Lower leg skin (tissue), 4 donors: ENCODE measurements at regions not wholly inside any gene's neighbourhood (a gene's known extent, or its start where the extent isn't known, plus 50 kb on each side); places are given as distances from the start of the nearest gene placed in this dataset.

Experiments used
- DNase-seq, 2 donors: peaks; one replicate each; pipeline ENCODE4 v3.0.0-alpha.2; 2019; ENCODE audit warnings: low spot score in 2 of 2
- H3K4me3 ChIP-seq: fragments of 200-600 bp; sonication (generic); 2 replicates; pipeline ENCODE4 v1.5.1; 2017; ENCODE audit warnings: mild to moderate bottlenecking, low read depth; ENCODE audit not compliant: poor library complexity, severe bottlenecking
- CTCF ChIP-seq, 3 donors: fragments of 450-650 bp; IDR thresholded peaks; one replicate each; pipeline ENCODE4 v1.5.1; 2016; ENCODE audit warnings: antibody characterized with exemption in 3 of 3, mild to moderate bottlenecking in 3 of 3, moderate library complexity in 2 of 3
- POLR2A ChIP-seq, 2 donors: fragments of 450-650 bp; IDR thresholded peaks; one replicate each; pipeline ENCODE4 v1.6.1; 2016 to 2017; ENCODE audit warnings: antibody characterized with exemption in 2 of 2, mild to moderate bottlenecking in 1 of 2, moderate library complexity in 1 of 2
- WGBS, 2 donors: methylation state at CpG; one replicate each; pipeline ENCODE4 v1.1.5; 2018; 5-methylcytosine and 5-hydroxymethylcytosine counted together
- intact Hi-C: fragments of 100-400 bp; cut with DNase I; formaldehyde crosslinking; loops from one replicate; pipeline ENCODE4 v1.15.0; 2023; ENCODE audit warnings: low total_unique reads

DNA sequence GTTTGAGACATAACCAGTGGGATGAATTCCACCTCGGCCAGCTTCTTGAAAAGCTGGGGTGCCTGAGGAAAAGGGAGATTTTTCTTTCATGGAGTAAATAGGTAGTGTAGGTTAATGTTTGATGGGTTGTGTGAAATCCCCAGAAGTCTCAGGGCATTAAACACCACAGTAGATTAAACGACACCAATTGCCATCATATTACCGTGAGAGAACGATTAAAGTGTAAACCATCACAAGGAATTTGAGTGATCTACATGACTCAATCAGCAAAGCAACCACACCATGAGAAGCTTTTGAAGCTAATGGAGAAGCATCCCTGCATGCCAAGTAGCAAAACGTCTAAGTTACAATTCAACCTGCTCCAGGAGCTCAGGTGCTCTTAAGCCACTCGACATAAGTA, 322.5 kb upstream of the GATB start:
- no peak overlapping the region for H3K4me3 ChIP-seq
- 83 to 91% methylated on average over 6 of the region's 6 CpGs for WGBS, 2 donors
- intact Hi-C loops: no loop called here
- no peak for TF ChIP-seq CTCF (IDR thresholded peaks at IDR 0.05)
- TF ChIP-seq POLR2A (IDR thresholded peaks at IDR 0.05): no peak
- no peak for DNase-seq

DNA sequence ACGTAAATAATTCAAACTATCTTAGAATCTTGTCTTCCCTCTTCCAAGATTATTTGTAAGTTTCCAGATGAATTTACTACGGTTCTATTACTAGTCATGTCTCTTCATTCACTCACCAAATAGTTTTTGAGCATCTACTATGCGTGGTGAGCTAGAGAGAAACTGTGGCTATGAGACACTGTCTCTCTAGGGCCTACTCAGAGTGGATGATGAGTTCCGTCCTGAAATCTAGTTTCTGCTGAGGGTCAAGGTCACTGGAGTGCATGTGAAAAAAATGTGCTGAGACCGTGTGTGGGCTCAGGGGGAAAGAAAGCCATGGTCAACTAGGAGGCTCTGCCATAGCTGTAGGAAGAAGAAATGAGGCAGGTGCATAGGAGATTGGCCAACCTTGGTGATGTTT, 320.2 kb upstream of the GATB start:
- no peak overlapping the region for H3K4me3 ChIP-seq
- intact Hi-C loops: no loop called here
- TF ChIP-seq CTCF (IDR thresholded peaks at IDR 0.05) (no peak), POLR2A (IDR thresholded peaks at IDR 0.05) (no peak)
- DNase-seq: peak in 1 of 2 donors; percentile 15
- 73 to 82% methylated on average over 5 of the region's 5 CpGs for WGBS, 2 donors

GRCh38 chr4:152079543-152080293, 318.9 kb upstream of the GATB start:
- TF ChIP-seq CTCF (IDR thresholded peaks at IDR 0.05) (no peak), POLR2A (IDR thresholded peaks at IDR 0.05) (no peak)
- H3K4me3 ChIP-seq: no peak overlapping the region
- intact Hi-C loops: no loop called here
- 84 to 90% methylated on average over 6 of the region's 6 CpGs for WGBS, 2 donors
- no peak for DNase-seq

GRCh38 chr4:152079079-152079478, 318.3 kb upstream of the GATB start:
- intact Hi-C loops: no loop called here
- TF ChIP-seq CTCF (IDR thresholded peaks at IDR 0.05) (no peak), POLR2A (IDR thresholded peaks at IDR 0.05) (no peak)
- WGBS, 2 donors: 90% methylated on average over 3 of the region's 3 CpGs
- DNase-seq: no peak
- no peak overlapping the region for H3K4me3 ChIP-seq

GRCh38 chr4:152077582-152077981, 316.8 kb upstream of the GATB start:
- no peak for DNase-seq
- 93 to 97% methylated on average over 2 of the region's 2 CpGs for WGBS, 2 donors
- intact Hi-C loops: no loop called here
- H3K4me3 ChIP-seq: no peak overlapping the region
- no peak for TF ChIP-seq CTCF (IDR thresholded peaks at IDR 0.05)
- TF ChIP-seq POLR2A (IDR thresholded peaks at IDR 0.05): no peak
